ENCODE measurements at regions not wholly inside any gene's neighbourhood (a gene's known extent, or its start where the extent isn't known, plus 50 kb on each side); places are given as distances from the start of the nearest gene placed in this dataset.

- no peak for ATAC-seq
- no peak for TF ChIP-seq ARNTL (CRISPR knock-in tag; IDR thresholded peaks at IDR 0.05; ENCODE audit: borderline replicate concordance, low read depth)
- TF ChIP-seq PPARA (CRISPR knock-in tag; IDR thresholded peaks at IDR 0.05; ENCODE audit: borderline replicate concordance), result no peak
- TF ChIP-seq ZFP3 (CRISPR knock-in tag; IDR thresholded peaks at IDR 0.05), result no peak
- TF ChIP-seq ISL1 (CRISPR knock-in tag; IDR thresholded peaks at IDR 0.05), result no peak
- no peak for TF ChIP-seq TSHZ2 (CRISPR knock-in tag; IDR thresholded peaks at IDR 0.05)
- TF ChIP-seq BACH2 (CRISPR knock-in tag; IDR thresholded peaks at IDR 0.05; ENCODE audit: borderline replicate concordance), result no peak
- TF ChIP-seq GLIS3 (CRISPR knock-in tag; IDR thresholded peaks at IDR 0.05), result no peak
- TF ChIP-seq CSDC2 (CRISPR knock-in tag; IDR thresholded peaks at IDR 0.05), result no peak
- no peak for TF ChIP-seq TOX (CRISPR knock-in tag; IDR thresholded peaks at IDR 0.05; ENCODE audit: borderline replicate concordance)
- TF ChIP-seq ZFP30 (CRISPR knock-in tag; IDR thresholded peaks at IDR 0.05), result no peak
- TF ChIP-seq PATZ1 (CRISPR knock-in tag; IDR thresholded peaks at IDR 0.05; ENCODE audit: borderline replicate concordance), result no peak
- no peak for TF ChIP-seq ZNF565 (CRISPR knock-in tag; conservative IDR thresholded peaks at IDR 0.05; ENCODE audit: low read depth)
- no peak for TF ChIP-seq RARB (CRISPR knock-in tag; IDR thresholded peaks at IDR 0.05)
Observed at GRCh38 chr5:89060768-89061167, 177.8 kb upstream of the MEF2C start.

GRCh38 chr5:89059274-89059673, 176.3 kb upstream of the MEF2C start:
- no peak for ATAC-seq

GRCh38 chr5:89055695-89056085, 172.7 kb upstream of the MEF2C start:
- TF ChIP-seq PATZ1 (CRISPR knock-in tag; IDR thresholded peaks at IDR 0.05; ENCODE audit: borderline replicate concordance) (no peak), TOX (CRISPR knock-in tag; IDR thresholded peaks at IDR 0.05; ENCODE audit: borderline replicate concordance) (no peak), ZNF565 (CRISPR knock-in tag; conservative IDR thresholded peaks at IDR 0.05; ENCODE audit: low read depth) (no peak), CSRNP3 (CRISPR knock-in tag; IDR thresholded peaks at IDR 0.05) (no peak), RARB (CRISPR knock-in tag; IDR thresholded peaks at IDR 0.05) (no peak), TSHZ2 (CRISPR knock-in tag; IDR thresholded peaks at IDR 0.05) (no peak), TCF4 (CRISPR knock-in tag; IDR thresholded peaks at IDR 0.05; ENCODE audit: borderline replicate concordance) (no peak), ZNF70 (CRISPR knock-in tag; IDR thresholded peaks at IDR 0.05) (no peak), CSDC2 (CRISPR knock-in tag; IDR thresholded peaks at IDR 0.05) (no peak), OSR1 (CRISPR knock-in tag; IDR thresholded peaks at IDR 0.05) (no peak), POU6F1 (CRISPR knock-in tag; IDR thresholded peaks at IDR 0.05; ENCODE audit: borderline replicate concordance, low read depth) (no peak)
- no peak for ATAC-seq

More at GRCh38 chr5:89059274-89059673, 176.3 kb upstream of the MEF2C start:
- TF ChIP-seq ISL1 (CRISPR knock-in tag; IDR thresholded peaks at IDR 0.05), result peak; percentile 41; the same call in 1 of the 2 replicates
- TF ChIP-seq RARB (CRISPR knock-in tag; IDR thresholded peaks at IDR 0.05), result no peak
